NCI-H1436 treated with DMSO at 0.1 percent for 48 hours (cell line): ENCODE measurements at regions not wholly inside any gene's neighbourhood (a gene's known extent, or its start where the extent isn't known, plus 50 kb on each side); places are given as distances from the start of the nearest gene placed in this dataset.
"Not testable (repeated sequence)": the region's sequence is repeated elsewhere in the genome, so short reads cannot be mapped to it uniquely, and the experiment has no call there.

ENCODE experiments used
- DNase-seq: peaks from one replicate; lab custom pipeline; 2025; lab: John Stamatoyannopoulos, UW

DNA sequence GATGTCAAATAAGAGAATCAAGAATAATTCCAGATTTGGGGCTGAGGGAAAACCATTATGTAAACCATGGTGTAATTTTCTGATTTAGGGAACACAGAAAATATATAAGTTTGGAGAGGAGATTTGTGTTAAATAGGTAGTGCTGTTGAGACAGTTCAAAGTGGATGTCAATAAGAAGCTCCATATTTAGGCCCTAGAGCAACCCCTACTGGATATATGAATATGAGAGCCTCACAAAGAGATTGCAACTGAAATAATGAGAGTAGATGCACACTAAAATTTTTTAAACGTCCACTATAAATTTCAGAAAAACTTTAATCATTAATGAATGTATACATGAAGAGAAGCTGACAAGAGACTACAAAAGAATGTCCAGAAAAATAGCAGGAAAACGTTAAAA lies 1447.8 kb upstream of the PRMT6 start:
- no peak for DNase-seq

DNA sequence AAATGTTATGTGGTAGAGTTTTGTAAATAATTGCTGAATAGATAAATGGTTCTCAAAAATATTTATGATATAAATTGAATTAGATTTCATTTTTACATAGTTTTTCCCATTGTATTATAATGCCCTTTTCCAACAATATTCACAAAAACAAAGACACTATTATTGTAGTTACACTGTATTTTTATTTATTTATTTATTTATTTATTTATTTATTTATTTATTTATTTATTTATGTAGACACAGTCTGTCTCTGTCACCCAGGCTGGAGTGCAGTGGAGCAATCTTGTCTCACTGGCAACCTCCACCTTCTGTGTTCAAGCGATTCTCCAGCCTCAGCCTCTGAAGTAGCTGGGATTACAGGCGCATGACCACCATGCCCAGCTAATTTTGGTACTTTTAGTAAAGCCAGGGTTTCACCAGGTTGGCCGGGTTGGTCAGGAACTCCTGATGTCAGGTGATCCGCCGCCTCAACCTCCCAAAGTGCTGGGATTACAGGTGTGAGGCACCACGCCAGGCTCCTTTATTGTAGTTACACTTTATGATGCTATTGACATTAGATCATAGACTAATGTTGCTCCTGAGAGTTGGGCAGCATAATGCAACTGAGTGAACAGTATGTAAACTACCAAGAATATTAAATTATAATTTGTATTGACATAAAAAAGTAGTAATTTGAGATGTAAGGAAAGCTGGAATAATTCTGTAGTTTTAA lies 1430.0 kb upstream of the PRMT6 start:
- no peak for DNase-seq

DNA sequence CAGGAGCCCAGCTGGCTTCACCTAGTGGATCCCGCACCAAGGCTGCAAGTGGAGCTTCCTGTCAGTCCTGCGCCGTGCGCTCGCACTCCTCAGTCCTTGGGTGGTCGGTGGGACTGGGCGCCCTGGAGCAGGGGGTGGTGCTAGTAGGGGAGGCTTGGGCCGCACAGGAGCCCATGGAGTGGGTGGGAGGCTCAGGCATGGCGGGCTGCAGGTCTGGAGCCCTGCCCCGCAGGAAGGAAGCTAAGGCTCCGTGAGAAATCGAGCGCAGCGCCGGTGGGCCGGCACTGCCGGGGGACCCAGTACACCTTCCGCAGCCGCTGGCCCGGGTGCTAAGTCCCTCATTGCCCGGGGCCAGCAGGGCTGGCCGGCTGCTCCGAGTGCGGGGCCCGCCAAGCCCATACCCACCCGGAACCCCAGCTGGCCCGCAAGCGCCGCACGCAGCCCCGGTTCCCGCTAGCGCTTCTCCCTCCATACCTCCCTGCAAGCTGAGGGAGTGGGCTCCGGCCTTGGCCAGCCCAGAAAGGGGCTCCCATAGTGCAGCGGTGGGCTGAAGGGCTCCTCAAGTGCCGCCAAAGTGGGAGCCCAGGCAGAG lies 1425.2 kb upstream of the PRMT6 start:
- DNase-seq: not testable (repeated sequence)

DNA sequence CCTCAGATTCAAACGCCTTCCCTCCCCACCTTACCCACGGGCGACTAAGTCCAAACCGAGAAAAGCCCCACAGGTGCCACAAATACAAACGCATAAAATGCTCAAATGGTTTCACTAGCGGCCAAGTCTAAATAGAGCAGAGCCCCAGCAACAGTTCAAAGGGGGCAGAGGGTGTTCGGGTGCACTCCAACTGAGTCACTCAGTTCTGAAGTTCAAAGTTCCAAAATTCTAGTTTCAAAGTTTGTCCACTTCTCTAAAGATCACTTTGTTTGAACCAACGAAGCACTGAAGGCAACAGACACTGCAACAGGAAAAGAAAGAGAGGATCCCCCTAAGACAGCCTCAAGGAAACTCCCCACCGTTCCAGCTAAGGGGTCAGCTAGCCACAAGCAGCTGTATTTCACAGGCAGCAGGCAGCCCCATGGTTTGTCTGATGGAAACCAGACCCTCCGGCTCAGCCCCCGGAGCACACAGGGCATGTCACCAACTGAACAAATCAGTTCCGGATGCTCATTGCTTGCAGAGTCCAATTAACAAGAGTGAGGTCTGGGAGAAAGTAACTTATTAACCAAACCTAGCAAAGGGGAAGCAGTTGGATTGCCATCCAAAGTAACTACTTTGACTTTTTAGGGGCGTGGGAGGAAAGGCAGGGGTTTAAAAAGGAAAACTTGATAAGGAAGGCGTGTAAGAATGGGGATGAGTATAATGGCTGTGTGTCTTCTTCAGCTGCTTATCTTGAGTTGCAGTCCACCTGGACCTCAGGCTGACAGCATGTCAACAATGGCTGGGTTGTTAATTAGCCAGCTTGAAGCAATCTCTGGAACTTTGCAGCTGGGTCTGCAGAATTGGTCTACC lies 1423.9 kb upstream of the PRMT6 start:
- DNase-seq: no peak

DNA sequence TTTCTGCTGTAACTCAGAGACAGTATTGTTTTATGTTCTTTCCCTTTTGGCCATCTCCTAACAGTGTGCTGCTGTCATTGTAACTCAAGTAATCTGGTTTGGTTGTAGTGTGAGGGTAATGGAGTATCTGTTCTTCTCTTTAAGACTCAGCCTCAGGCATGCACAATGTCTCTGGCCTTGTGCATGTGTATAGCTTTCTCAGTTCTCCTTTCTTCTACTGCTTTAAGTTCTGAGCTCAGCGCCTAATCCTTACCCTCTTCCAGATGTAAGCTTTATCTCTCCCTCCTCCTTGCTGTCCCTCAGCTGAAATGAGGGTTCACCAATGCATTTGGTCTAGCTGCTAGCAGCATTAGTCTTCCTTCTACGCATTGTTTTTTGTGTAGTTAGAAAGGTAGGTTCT lies 1420.4 kb upstream of the PRMT6 start:
- DNase-seq: no peak

DNA sequence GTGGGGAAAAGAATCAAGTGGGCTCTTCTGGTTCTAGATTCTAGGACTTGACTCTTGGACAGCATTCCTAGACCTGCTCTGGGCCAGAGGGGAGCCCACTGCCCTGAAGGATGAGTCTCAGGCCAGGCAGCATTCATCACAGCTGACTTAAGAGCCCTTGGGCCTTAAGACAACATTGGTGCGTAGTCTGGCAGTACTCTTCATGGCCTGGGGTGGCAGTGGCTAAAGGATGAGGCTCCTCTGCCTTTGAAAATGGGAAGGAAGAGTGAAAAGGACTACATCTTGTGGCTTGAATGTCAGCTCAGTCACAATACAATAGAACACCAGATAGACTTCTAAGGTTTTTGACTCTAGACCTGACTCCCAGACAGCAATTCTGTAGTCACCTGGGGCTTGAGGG lies 1415.1 kb upstream of the PRMT6 start:
- no peak for DNase-seq

DNA sequence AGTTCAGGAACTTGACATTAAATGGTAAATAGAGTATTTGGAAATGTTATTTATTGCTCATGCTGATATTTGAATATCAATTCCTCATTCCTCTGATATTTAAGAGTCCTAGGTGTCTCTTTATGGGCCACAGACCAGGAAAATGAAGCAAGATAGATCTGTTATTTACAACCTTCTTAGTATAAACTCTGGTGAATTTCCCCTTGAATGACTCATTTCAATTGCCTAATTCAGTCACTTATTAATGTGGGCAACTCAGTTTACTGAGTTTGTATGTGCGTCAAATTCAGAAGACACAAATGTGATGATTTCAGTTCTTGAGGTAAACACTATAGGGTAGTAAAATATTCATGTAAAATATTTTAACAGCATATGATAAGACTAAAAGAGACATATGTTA lies 1404.4 kb upstream of the PRMT6 start:
- DNase-seq: no peak

DNA sequence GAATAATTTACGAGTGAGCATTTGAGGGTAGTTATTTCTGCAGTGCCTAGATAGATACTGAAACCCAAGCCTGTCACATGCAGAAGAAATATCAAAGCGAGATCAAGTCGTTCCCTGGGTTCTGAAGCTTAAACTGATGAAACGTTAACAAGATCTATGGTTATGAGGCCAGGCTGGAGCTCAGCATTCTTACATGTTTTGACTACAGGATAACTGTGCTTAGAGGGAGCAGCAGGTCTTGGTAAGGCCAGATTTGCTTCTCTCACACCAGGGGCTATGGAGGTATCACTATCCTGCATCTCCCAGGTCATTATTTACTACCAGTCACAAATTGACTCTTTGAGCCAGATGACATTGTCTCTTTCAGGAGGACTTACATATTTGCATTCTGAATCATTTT lies 1401.4 kb upstream of the PRMT6 start:
- DNase-seq: no peak

DNA sequence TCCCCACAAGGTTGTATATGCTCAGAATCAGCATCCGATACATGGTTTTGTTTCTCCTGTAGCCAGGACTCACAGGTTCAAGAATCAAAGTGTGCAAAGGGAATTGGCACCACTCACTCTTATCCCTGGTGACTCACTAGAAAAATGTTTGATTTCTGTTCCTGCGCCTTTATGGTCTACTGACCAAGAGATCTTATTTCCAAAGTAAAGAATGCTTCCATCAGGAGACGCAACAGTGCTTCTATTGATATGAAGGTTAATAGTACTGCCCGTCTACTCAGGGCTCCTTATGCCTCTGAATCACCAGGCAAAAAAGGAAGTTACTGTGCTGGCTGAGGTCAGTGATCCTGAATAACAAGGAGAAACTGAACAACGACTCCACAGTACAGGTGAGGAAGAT lies 1392.0 kb upstream of the PRMT6 start:
- DNase-seq: no peak

DNA sequence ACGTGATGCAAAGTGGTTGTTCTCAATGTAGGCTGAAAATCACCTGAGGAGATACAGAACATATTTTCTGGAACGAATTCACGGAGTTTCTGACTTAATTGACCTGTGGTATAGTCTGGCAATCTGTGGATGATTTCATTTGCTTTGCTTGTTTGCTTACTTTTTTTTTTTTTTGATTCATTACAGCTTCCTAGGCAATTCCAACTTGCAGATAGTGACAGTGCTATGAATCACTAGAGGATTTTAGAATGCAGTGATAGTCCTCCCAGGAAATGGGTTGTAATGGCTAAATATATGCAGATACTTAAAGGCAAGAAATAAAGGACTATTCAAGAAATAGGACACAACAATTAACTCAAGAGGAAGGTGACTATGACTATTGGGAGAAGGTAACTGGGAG lies 1378.1 kb upstream of the PRMT6 start:
- no peak for DNase-seq

DNA sequence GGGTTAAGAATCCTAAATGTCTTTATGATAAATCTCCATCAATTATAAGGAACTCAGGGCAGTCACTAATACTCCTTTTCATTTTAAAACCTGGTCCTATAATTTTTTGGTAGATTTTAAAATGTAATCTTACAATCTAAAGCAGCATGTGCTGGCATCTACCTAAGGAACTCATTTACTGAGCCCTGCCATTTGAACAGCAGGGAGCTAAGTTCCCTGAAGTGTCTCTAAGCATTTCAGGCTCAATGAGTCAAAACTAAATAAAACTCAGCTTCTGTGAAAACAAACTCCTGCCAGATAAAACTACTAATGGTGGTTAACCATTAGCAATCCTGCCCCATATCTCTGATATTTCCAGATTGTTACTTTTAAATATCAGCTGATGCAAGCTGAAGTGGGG lies 1371.8 kb upstream of the PRMT6 start:
- DNase-seq: no peak

DNA sequence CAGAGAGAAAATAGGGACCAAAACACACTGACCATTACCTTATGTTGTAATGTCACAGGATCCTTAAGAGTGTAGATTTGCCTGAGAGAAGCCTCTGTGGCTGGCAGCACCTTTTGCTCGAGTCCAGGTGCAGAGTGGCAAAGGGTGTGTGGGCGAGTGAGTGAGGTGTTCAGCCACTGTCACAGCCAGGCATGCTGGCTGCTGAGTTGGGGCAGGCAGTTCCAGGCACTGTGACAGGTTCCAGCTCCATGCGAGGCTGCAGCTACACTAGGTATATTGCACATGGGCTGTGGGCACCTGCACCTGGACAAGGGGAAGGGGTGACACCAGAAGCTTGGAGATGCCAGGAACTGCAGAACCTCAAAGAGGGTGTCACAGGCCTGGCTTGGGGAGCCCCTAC lies 1370.4 kb upstream of the PRMT6 start:
- no peak for DNase-seq

DNA sequence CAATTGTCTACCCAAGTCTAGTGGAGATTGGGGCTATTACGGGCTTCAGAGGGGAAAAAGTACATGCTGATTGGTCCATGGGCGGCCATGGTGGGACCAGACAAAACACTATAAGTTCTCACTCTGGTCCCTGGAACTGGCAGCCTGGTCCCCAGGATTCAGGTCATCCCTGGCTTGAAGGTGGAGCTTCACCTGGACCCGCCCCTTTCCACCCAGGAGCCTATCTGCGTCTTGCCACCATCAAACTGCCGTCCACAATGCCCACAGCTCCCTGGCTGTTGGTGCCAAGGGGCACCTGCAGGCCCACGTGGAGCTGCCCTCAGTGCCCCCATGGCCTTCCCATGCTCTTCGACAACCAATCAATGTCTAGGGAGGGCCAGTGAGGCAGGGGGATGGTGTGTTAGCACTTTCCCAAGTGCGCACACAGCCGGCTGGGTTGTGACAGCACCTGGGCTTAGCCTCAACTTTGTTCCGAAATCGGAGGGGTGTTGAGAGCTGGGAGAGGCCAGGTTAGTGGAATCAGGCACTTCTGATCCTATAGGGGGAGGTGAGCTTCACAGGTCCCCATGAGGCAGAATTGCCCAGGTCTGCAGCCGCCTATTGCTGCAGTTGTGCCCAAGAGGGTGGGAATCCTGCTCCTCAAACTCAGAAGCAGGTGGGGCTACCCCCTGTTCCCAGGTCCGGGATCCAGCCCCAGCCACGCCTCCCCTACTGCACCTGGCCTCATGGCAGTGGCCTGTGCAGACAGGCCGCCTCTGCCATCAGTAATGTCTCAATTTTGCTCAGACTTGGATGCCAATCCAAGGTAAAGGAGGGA lies 1369.4 kb upstream of the PRMT6 start:
- DNase-seq: no peak

DNA sequence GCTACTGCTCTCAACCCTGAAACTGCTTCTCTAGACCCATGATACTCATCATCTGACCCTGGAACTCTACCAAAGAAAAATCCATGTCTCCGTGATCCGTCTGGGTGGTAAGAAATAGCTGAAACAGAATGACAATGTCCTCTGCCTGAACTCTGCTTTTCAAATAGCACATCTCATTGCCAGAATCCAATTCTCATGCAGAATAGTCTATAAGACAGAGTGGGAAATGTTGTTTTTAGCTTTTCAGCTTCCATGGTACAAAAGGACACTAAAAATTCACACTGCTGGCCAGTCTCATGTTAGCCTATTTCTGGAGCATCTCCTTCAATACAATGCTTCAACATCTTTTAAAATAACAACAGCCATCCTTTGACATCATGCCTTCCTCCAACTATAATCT lies 1355.8 kb upstream of the PRMT6 start:
- DNase-seq: no peak

DNA sequence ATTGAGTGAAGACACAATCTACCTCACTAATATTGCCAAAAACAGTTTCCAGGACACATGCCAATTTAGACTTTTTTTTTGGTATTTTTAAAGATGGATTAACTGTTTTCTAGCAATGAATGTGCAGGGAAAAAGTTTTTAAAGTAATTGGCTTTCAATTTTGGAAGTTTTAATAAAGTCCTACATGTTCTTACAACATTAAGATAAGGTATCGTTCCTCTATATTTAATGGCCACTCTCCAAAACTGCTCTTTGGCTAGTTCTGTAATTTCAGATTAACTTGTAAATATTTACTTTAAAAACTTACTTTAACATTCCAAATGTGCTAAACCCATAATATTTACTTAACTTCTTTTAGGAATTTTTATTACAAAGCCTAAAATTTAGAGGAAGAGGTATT lies 1332.2 kb upstream of the PRMT6 start:
- no peak for DNase-seq

DNA sequence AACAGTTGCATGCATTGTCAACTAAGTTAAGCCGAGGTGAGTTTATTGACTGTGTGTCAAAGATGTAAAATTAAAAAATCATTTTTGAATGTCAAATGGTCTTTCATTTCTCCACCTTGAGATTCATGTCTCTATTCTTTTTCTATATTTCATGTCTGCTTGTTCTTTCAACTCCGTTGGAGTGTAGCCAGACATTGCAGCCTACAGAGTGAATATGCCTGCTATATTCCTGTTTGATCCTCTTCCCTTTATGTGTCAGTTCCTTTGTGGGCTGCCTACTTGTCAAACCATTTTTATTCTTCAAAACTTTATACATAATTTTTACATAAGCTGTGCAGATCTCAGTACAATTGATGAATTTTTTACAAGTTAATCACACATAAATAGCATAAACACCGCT lies 1325.8 kb upstream of the PRMT6 start:
- no peak for DNase-seq

DNA sequence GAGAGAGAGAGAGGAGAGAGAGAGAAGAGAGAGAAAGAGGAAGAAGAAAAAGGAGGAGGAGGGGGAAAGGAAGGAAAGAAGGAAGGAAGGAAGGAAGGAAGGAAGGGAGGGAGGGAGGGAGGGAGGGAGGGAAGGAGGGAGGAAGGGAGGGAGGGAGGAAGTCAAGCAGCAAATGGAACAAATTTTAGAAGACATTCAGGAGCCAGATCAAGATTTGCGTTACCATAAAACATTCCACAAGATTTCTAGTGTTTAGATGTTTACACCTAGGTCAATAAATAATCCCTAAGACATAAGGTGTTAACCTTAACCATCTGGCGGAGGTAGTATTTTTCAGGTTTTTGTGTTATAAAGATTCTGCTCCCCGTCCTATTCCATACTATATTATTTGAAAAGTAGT lies 1320.1 kb upstream of the PRMT6 start:
- DNase-seq: no peak

DNA sequence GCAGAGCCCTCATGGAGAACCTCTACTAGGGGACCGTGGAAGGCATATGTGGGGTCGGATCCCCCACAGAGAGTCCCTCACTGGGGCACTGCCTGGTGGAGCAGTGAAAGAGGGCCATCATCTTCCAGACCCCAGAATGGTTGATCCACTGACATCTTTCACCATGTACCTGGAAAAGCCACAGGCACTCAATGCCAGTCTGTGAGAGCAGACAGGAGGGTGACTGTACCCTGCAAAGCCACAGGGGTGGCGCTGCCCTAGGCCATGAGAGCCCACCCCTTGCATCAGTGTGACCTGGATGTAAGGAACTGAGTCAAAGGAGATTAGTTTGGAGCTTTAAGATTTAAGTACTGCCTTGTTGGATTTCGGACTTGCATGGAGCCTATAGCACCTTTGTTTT lies 1276.7 kb upstream of the PRMT6 start:
- no peak for DNase-seq

DNA sequence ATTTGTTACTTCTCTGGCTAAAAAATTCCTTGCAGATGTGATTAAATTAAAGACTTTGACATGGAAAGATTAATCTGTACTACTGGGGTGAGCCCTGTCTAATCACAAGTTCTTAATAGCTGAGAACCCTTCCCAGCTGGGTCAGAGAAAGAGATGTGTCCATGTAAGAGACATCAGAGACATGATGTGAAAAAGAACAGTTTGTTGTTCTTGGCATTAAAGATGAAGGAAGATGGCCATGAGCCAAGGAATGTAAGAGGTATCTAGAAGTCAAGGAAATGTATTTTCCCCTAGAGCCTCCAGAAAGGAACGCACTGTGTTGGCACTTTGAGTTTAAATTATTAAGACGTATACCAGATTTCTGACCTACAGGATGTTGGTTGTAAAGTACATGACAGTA lies 1271.5 kb upstream of the PRMT6 start:
- no peak for DNase-seq

DNA sequence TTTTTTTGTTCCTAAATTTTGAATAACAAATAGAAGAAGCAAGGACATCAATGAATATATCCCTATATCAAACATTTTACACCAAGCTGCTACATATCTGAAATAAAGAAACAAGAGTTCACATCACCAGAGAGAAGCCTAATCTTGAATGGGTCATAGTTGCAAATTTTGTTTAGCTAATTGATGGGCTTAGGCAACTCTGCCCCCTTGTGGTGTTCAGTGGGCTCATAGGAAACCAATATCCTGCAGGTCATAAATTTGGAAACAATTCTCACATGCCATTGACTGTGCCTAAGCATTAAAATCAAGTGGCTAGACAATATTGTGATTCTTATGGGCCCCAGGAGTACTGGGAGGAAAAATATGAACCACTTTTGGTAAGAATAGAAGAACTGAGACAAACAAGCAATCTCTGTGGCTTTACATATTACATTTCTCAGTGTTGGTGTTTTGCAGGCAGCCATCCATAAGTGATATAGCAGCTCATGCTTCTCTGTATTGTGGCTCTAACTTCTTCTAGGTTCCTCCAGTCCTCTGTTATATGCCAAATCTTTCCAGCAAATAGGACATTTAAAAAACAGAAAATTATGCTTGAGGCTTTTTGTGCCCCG lies 1262.8 kb upstream of the PRMT6 start:
- peak; percentile 3 for DNase-seq

DNA sequence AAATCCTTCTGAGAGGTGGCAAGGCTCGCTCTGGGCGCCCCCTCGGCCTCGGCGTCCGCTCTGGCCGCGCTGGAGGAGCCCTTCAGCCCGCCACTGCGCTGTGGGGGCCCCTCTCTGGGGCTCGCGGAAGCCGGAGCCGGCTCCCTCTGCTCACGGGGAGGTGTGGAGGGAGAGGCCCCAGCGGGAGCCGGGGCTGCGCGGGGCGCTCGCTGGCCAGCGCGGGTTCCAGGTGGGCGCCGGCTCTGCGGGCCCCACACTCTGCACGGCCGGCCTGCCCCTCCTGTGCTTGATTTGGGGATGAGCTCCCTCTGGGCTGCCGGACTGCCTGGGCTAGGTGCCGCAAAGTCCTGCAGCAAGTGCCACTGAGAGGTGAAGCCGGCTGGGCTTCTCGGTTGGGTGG lies 1260.7 kb upstream of the PRMT6 start:
- no peak for DNase-seq

DNA sequence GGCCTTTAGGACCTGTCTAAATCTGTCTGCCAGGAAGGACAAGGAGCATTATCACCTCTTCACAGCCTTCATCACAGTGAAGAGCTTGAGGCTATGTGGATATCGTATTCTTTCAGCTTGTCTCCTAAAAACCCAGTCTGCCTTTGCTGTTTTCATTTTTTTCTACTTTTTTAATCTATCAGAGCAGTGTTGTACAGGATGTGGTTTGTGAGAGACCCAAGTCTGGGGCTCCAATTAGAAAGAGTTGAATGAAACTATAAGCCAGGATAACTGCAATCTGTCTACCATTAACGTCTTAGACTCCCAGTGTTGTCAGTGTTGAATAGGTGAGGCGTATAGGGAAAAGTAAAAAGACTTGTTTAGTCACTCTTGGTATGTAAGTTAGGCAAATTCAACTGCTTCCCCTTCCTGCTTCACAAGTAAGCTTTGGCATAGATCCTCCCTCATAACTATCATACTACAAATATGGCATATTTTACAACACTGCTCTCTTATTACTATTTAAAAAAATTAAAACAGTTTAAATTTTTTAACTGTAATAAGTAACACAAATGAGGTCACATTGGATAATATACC lies 1225.8 kb upstream of the PRMT6 start:
- no peak for DNase-seq
